ENCODE measurements at regions not wholly inside any gene's neighbourhood (a gene's known extent, or its start where the extent isn't known, plus 50 kb on each side); places are given as distances from the start of the nearest gene placed in this dataset.
"Not testable (repeated sequence)": the region's sequence is repeated elsewhere in the genome, so short reads cannot be mapped to it uniquely, and the experiment has no call there.

DNA sequence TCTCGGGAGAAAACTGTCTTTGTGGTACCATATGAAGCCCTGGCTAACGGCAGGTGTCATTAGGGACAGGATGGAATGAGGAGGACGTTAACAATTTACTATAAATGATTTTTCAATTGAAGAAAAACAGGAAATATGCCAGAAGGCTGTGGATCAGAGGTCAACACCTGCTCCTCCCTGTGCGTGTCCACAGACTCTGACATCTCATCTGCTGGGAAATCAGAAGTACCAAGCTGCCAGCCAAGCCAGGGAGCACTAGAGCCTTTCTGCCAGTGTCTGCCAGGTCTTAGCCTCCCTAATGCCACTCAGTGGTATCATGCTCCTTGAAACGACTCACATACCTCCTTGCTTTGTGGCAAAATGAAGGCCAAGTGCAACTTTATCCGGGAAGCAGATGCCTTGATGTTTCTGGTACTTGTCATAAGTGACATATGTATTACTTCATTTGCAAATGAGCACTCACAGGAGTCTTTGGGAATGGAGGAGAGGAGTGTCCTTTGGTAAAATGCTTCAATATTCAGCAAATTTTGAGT, 541.1 kb downstream of the SATB2 start:
- DNase-seq (ENCODE audit: low read depth) = no peak

DNA sequence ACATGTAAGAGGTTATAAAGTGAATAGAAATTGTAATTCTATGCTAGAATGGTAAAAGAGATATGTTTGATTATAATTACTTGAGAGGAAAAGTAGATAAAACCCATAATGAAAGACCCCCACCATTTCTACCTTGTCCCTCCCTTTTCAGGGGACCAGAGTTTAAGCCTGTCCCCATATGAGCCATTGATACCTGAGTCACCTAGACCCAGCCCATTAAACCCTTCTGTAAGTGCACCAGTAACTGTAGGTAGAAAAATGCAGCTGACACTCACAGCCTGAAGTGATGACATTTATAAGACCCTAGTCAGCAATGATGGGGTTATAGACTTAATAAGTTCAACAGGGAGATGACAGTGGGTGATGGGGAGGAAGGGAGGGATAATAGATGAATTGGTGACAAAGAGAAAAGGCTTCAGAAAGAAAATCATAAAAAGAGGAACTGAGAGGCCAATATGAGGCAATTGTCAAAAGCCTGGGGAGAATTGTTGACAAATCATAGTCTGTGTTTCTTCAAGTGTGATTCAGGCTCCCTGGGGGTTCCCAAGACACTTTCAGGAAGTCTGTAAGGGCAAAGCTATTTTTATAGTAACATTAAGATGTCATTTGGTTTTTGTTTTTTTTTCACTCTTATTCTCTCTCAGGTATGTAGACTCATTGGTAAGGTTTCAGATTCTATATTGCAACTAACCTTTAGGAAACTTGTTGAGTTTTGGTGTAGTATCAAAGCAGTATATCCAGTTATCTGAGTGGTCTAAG, 544.2 kb downstream of the SATB2 start:
- no peak for DNase-seq (ENCODE audit: low read depth)

- DNase-seq (ENCODE audit: low read depth) = no peak
These were observed 548.0 kb downstream of the SATB2 start for GRCh38 chr2:198909525-198910267.

DNA sequence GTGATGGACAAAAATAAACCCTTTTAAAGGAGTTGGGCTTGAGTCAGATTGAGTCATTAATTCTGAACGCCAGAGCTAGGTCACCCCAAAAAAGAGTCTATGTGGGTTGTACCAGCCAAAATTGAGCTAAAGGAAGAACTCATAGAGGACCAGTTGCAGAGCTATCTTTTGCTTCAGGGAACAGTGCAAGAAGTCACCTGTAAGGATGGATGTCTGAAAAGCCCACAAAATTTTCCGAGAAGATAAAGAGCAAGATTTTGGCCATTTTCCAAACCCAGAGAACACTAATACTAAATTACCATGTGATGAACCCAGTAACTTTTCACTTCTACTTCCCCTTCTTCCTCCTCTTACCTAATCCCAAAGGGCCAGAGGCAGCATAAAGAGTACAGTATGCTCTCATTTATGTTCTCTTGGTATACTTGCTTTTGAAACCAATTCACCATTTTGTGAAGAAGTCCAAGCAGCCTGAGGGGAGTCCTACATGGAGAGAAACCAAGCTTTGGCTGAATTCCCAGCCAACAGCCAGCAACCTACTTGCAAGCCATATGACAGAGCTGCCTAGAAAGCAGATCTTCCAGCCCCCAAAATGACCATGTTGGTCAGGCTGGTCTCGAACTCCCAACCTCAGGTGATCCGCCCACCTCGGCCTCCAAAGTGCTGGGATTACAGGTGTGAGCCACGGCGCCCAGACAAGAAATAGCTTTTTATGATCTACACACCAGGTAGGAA, 551.7 kb downstream of the SATB2 start:
- DNase-seq (ENCODE audit: low read depth) = no peak

DNA sequence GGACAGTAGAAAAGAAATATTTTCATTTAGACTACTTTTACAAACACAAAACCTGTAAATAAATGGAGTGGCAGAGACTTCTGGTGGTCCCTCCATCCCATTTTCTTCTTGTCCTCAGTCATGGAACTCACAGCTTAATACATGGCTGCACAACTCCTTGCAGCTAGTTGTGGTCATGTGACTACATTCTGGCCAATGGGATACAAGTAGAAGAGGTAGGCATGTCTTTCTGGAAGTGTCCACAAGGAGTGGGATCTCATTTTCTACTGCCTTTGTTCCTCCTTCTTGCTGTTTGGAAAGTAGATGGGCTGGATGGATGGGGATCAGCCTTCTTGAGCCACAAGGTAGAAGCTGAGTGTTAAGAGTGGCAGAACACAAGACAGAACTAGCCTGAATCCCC, 555.8 kb downstream of the SATB2 start:
- DNase-seq (ENCODE audit: low read depth) = peak; percentile 18

- DNase-seq (ENCODE audit: low read depth) = no peak
These were observed 557.6 kb downstream of the SATB2 start for GRCh38 chr2:198900141-198900540.

DNA sequence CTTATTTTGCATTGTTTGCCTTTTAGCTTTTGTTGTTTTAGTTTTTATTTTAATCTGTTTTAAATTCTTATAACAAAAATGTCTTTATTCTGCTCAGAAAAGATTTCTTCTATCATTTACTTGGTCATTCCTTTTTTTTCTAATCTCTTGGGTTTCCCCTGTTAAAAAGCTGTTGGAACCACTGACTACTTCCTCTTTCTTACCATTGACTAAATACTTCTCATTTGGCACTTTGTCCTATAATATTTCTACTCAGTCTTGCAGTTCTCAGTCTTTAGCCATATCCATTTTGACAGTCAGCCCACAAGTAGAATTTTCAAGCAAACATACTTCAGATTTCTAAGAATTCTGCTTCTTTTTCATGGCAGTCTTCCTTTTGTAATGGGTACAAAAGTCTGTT, 567.2 kb downstream of the SATB2 start:
- no peak for DNase-seq (ENCODE audit: low read depth)

- peak; percentile 20 for DNase-seq (ENCODE audit: low read depth)
These were observed 574.1 kb downstream of the SATB2 start for GRCh38 chr2:198883604-198884003.

- no peak for DNase-seq (ENCODE audit: low read depth)
These were observed 576.8 kb downstream of the SATB2 start for GRCh38 chr2:198880986-198881385.

DNA sequence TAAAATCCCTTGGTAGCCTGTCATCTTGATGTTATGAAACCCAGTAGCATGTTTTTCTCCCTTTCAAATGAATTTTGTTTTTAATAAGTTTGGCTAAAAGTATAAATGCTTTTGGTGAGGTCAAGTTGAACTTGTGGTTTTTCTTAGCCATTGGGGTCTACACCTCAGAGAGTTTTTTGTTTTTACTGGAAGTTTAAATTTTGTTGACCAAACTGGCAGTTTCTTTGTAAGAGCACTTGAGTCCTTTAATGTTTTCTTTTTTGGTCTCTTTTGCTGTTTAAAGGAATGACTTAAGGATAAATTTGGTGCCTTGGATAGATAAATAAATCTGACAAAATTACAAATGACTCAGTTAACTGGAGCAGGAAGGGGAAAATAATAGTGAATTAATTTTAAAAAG, 577.3 kb downstream of the SATB2 start:
- DNase-seq (ENCODE audit: low read depth) = no peak

- no peak for DNase-seq (ENCODE audit: low read depth)
These were observed 583.3 kb downstream of the SATB2 start for GRCh38 chr2:198874472-198874858.

DNA sequence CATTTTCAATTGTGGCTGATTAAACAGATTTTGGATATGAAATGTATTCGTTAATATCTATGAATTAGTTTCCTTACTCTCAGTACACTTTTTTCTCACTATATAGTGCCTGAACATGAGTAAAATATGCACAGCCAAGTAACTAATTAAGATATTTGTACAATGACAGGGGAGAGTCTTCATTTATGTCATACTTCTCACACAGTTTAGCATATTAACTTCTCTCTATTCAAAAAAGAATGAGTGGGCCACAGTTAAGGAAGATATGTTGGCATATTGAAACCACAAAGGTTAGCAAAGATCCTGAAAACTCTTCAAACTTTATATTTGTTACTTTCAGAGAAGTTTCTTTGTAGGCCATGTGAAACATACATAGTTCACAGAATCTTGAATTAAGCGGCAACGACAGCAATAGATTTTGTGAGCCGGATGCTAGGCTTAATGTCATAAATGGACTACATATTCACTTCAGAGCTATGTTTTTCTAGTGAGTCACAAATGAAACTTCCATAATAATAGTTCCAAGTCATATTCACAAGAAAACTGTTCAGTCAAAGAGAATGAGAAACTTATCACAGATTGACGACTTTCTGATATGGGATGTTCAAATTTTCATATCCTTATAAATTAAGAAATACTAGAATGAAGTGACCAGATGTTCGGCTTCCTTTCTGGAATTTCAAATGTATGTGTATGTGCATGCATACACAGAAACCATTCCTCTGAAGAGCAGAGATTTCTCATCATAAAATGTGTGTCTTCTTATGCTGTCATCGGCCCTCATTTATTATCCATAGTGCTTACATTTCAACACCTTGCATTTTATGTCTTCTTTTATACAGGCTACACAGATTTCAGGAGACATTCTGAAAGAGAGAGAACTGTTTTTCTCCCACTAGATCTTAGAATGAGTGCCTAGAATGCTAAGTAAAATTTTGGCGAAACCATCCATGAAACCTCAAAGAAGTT, 584.0 kb downstream of the SATB2 start:
- peak; percentile 21 for DNase-seq (ENCODE audit: low read depth)

GRCh38 chr2:198863655-198864054, 594.1 kb downstream of the SATB2 start:
- DNase-seq (ENCODE audit: low read depth) = no peak

DNA sequence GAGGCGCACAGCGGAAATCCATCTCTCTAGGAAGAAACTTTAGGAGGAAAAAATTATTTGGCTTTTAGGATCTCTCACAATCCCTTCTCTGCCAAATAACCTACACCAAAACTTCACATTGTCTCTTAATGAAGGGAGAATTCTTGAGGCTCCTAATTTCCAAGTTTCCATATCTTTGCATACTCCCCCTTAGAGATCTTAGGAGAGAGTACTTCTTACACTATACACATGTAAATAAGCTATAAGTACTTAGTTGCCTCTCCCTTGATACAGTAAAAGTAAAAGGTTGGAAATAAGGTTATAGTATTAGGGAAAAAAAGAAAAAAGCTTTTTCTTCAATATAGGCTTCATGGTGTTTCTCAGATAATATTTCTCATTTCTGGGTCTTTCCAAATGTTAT, 596.7 kb downstream of the SATB2 start:
- DNase-seq (ENCODE audit: low read depth) = no peak

GRCh38 chr2:198857246-198857645, 600.5 kb downstream of the SATB2 start:
- no peak for DNase-seq (ENCODE audit: low read depth)

GRCh38 chr2:198855746-198856145, 602.0 kb downstream of the SATB2 start:
- not testable (repeated sequence) for DNase-seq (ENCODE audit: low read depth)

DNA sequence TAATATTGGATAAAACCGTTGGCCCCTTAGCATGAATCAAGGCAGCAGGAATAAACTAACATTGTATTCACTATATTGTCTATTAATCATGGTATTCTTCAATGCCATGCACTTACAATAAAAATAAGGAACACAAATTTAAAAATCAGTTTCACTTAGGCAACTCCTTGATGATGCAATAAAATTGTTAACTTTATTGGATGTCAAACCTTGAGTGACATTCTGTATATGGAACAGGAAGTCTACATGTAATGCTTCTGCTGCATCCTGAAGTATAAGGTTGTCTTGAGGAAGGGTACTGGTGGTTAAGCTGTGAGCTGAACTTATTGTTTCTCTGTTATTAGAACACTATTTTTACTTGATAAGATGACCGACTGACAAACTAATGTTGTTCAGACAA, 605.5 kb downstream of the SATB2 start:
- DNase-seq (ENCODE audit: low read depth) = no peak

DNA sequence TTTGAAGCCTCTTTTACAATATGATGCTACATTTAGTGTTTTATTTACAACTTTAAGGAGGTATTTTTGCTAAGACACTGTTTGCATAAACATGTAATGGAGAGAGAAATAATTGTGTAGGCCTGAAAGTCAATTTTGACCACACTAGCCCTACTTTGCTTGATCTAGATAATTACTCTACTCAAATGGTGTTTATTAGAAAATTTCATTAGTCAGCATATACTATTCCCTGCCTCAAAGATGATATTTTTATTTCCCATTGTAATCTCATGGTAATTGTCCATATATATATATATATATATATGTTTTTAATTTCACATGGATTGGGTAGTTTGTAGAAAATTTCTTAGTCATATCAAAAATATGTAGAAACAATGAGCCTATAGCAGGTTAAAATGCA, 632.2 kb downstream of the SATB2 start:
- no peak for DNase-seq (ENCODE audit: low read depth)

DNA sequence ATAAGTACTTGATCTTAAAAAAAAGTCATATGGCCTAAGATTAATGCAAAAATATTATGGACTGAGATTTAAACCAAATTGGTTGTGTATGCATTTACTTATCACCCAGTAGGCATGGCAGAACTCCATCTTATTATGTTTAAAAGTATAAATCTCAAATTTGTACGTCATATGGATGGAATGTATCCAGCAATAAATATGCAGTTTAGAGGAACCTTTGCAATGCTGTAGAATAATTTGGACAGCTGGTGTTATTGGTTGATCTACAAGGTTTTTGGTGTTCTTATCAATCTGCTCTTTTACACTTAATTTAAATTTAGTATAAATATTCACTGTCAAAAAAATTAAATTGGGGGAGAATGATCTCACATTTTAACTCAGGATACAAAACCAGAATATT, 640.2 kb downstream of the SATB2 start:
- no peak for DNase-seq (ENCODE audit: low read depth)

GRCh38 chr2:198815626-198816025, 642.1 kb downstream of the SATB2 start:
- DNase-seq (ENCODE audit: low read depth) = no peak

DNA sequence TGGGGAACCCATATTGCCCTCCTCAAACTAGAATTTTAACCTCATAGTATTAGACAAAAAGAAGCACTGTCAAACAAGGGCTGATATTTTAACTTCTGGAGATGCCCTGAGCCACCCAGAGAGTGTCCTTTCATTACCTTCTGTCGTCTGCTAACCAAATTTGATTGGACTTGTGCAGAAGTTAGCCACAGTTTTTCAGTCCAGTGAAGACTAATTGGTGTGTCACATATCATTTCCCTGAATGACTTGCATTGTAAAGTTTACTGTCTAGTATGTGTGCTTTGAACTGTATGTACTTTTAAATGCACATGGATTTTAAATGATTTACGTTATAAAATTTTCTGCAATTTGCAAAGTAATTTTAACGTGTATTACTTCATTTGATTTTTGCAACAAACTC, 646.5 kb downstream of the SATB2 start:
- no peak for DNase-seq (ENCODE audit: low read depth)
